Stimulated activated CD4-positive, alpha-beta T cell treated with anti-CD3 and anti-CD28 coated beads, Interleukin-1b, Interleukin-23, amount 100 ng/mL, for 4 hours (primary cell): ENCODE measurements at regions not wholly inside any gene's neighbourhood (a gene's known extent, or its start where the extent isn't known, plus 50 kb on each side); places are given as distances from the start of the nearest gene placed in this dataset.
A peak's percentile ranks its signal among the peaks of the same experiment; 100 is the strongest.
"Not testable (repeated sequence)": the region's sequence is repeated elsewhere in the genome, so short reads cannot be mapped to it uniquely, and the experiment has no call there.

ENCODE experiments used
- DNase-seq, 2 donors: peaks; one replicate each; pipeline ENCODE4 v3.0.0-alpha.2; 2020; ENCODE audit warnings: low read depth in 2 of 2

- DNase-seq = no peak
These were observed 200.8 kb downstream of the RGS3 start for GRCh38 chr9:113664181-113664875.

GRCh38 chr9:113665064-113665463, 201.5 kb downstream of the RGS3 start:
- no peak for DNase-seq

GRCh38 chr9:113665756-113666155, 202.2 kb downstream of the RGS3 start:
- DNase-seq = no peak

GRCh38 chr9:113668061-113668460, 204.5 kb downstream of the RGS3 start:
- DNase-seq = no peak

- DNase-seq = no peak
These were observed 206.1 kb downstream of the RGS3 start for GRCh38 chr9:113669522-113670115.

GRCh38 chr9:113673726-113674125, 202.4 kb upstream of the ZNF618 start:
- DNase-seq = no peak

GRCh38 chr9:113674436-113674835, 201.7 kb upstream of the ZNF618 start:
- DNase-seq = no peak

- DNase-seq = no peak
These were observed 200.6 kb upstream of the ZNF618 start for GRCh38 chr9:113675475-113675941.

GRCh38 chr9:113677057-113677456, 199.1 kb upstream of the ZNF618 start:
- DNase-seq = no peak

- no peak for DNase-seq
These were observed 198.5 kb upstream of the ZNF618 start for GRCh38 chr9:113677569-113677968.

GRCh38 chr9:113678119-113678858, 197.8 kb upstream of the ZNF618 start:
- no peak for DNase-seq

GRCh38 chr9:113678859-113679256, 197.3 kb upstream of the ZNF618 start:
- no peak for DNase-seq

GRCh38 chr9:113682297-113682771, 193.8 kb upstream of the ZNF618 start:
- peak; percentile 23 to 25 for DNase-seq

- DNase-seq = not testable (repeated sequence)
These were observed 190.5 kb upstream of the ZNF618 start for GRCh38 chr9:113685636-113686035.

- no peak for DNase-seq
These were observed 188.9 kb upstream of the ZNF618 start for GRCh38 chr9:113687107-113687679.

GRCh38 chr9:113687680-113688371, 188.3 kb upstream of the ZNF618 start:
- no peak for DNase-seq

- no peak for DNase-seq
These were observed 185.9 kb upstream of the ZNF618 start for GRCh38 chr9:113690055-113690740.

- DNase-seq = no peak
These were observed 183.9 kb upstream of the ZNF618 start for GRCh38 chr9:113692256-113692655.

- no peak for DNase-seq
These were observed 181.2 kb upstream of the ZNF618 start for GRCh38 chr9:113694912-113695311.

GRCh38 chr9:113695440-113695851, 180.7 kb upstream of the ZNF618 start:
- DNase-seq = no peak

- DNase-seq = no peak
These were observed 180.2 kb upstream of the ZNF618 start for GRCh38 chr9:113695901-113696300.
